GM11168 (cell line): ENCODE measurements at regions not wholly inside any gene's neighbourhood (a gene's known extent, or its start where the extent isn't known, plus 50 kb on each side); places are given as distances from the start of the nearest gene placed in this dataset.

Source experiments
- in situ Hi-C: fragments of 300-500 bp; cut with MboI; formaldehyde crosslinking; loops from one replicate; pipeline ENCODE4 v1.12.0; 2022; ENCODE audit warnings: low sequenced_read_pairs; ENCODE audit not compliant: unreplicated experiment

- in situ Hi-C loops, result no loop called here
Observed at GRCh38 chr12:5220835-5221234, 177.2 kb downstream of the KCNA5 start.

DNA sequence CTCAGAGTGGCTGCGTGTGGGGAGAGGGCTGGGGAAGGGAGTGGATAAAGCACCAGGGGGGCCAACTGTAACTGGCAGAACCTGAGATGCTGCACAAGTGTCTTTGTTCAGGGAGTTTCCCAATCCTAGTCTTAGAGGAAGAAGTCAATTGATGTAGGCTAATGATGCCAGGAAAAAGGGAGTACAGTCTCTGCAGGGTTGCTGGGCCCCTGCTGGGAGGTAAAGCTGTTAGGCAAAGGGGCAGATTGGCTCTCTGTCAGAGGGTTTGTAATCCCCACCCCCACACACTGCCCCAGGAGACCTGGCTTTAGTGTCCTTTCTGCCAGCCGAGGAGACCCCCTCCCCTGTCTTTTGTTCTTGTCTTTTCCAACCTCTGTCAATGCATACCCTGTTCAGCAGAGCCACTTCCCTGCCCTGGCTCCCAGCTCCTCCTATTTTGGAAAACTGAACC lies 178.4 kb downstream of the KCNA5 start:
- in situ Hi-C loops, result no loop called here

GRCh38 chr12:5222729-5223128 lies 179.1 kb downstream of the KCNA5 start:
- in situ Hi-C loops, result no loop called here

- in situ Hi-C loops, result no loop called here
Observed at GRCh38 chr12:5223881-5224280, 180.2 kb downstream of the KCNA5 start.

DNA sequence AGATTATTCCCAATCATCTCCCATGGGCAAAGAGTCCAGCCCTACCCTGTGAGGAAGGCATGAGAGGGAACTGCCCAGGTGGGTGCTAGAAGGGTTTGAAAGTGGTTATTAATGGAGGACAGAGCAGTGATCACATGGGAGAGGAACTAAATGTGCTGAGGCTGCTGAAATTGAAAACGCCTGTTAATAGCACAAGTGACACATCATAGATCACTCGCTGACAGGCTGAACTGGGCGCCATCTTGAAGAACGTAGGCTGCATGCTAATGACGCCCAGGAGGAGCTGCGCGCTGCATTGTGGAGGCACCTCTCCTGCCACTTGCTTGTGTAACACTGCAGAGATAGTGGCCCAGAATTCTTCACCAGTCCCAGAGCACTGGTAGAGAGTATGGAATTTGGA lies 182.9 kb downstream of the KCNA5 start:
- in situ Hi-C loops, result no loop called here

DNA sequence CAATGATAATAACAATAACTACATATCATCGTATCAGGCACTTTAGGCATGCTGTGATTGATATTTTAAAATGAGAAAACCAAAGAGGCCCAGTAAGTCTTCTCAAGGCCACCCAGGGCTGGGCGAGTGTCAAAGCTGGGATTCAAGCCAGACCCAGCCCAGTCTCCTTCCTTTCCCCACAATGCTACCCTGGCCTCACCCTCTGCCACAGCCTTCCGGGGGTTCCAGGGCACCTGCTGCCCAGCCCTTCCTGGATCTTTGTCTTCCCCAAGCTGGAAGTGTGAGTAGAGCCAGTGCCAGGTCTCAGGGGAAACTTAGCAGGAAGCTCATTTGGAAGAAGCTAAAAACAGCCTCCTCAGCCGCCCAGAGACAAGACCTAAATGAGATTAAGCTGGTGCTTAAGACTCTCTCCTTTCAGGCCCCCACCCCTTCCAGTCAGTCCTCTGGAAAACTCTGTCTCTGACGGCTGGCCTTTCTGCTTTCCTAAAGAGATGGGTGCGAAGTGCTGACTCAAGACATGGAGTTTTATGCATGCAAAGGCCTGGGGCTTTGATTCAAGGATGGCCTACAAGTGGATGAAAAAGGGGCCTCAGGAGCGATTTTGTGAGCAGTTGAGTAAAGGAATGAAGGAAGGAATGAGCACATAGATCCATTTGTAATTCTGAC lies 184.2 kb downstream of the KCNA5 start:
- in situ Hi-C loops, result no loop called here

GRCh38 chr12:5230156-5230555 lies 186.5 kb downstream of the KCNA5 start:
- in situ Hi-C loops, result no loop called here

GRCh38 chr12:5230861-5231260 lies 187.2 kb downstream of the KCNA5 start:
- in situ Hi-C loops, result no loop called here

DNA sequence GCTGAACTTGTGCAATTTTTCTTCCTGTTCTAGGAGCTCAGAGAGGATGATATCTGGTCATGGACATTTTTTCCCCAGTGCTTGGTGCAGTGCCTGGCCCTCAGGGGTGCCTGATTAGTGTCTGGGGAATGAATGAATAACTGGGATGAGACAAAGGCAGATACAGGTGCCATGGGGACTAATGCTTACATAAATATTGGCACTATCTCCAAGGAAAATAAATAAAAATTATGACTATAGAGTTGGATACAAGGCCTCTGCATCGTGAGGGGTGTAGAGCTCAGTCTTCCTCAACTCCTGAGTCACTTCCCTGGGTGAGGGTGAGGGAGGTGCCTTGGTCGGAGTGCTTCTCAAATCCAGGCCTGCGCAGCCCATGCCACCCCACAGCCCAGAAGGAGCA lies 188.6 kb downstream of the KCNA5 start:
- in situ Hi-C loops, result no loop called here

GRCh38 chr12:5232826-5233500 lies 189.3 kb downstream of the KCNA5 start:
- in situ Hi-C loops, result no loop called here

DNA sequence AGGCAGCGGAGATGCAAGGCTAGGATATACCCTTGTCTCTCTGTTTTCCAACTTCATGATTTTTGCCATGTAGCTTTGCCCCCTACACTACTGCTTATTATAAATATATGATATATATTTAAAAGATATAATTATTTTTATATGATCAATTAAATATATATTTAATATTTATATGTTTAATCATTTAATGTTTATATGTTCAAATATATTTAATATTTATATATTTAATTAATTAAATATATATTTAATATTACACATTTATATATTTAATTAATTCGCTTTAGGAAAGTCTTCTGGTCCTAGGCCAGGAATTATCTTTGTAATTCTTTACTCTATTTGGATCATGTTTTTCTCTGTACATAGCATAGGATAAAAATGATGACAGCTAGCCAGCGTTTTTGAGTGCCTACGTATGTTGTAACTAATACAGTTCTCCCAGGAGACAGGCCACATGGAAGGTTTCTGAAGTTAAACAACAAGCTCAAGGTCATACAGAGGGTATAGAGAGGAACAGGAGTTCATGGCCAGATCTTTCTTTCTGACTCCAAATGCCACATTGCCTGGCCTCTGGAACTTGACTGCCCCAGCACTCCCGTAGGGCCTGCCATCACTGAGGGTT lies 192.5 kb downstream of the KCNA5 start:
- in situ Hi-C loops, result no loop called here

GRCh38 chr12:5242440-5242839 lies 189.5 kb upstream of the NTF3 start:
- in situ Hi-C loops, result no loop called here

- in situ Hi-C loops, result no loop called here
Observed at GRCh38 chr12:5243014-5243413, 188.9 kb upstream of the NTF3 start.

- in situ Hi-C loops, result no loop called here
Observed at GRCh38 chr12:5244513-5244972, 187.4 kb upstream of the NTF3 start.

- in situ Hi-C loops, result no loop called here
Observed at GRCh38 chr12:5246196-5246595, 185.7 kb upstream of the NTF3 start.

GRCh38 chr12:5247144-5247543 lies 184.8 kb upstream of the NTF3 start:
- in situ Hi-C loops, result no loop called here

DNA sequence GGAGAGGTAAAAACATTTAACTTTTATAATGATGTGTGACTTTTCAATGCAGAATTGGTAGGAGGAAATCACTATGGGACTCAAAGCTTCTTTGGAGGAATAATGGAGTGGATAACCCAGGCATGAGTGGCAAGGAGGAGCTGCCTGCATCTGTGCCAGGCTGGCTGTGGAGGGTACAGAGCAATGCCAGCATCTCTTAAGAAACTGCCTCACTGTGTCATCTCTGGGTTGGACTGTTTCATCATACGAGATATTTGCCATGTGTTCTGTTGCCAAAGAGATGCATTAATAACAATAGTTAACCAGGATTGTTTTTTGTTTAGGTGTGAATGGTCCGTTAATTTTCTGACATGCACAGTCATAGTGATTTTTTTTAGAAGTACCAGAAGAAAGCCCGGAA lies 183.7 kb upstream of the NTF3 start:
- in situ Hi-C loops, result no loop called here

GRCh38 chr12:5248999-5249526 lies 182.8 kb upstream of the NTF3 start:
- in situ Hi-C loops, result no loop called here

- in situ Hi-C loops, result no loop called here
Observed at GRCh38 chr12:5251092-5251491, 180.8 kb upstream of the NTF3 start.

DNA sequence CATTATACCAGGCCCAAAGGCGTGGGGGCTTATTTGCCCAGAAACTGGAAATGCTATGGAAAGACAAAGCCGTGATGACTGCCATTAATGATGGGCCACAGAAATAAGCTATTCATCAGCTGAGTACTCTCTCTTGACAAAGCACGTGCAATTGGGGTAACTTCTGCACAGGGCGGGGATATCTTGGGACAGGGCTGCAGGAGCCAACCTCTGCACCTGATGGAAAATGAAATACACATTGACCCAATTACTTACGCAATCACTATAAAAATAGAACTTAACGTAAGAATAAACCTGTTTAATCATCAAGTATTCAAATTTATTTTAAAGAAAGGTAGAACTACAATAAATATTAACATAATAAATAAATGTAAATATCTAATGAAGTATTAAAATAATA lies 180.1 kb upstream of the NTF3 start:
- in situ Hi-C loops, result no loop called here

DNA sequence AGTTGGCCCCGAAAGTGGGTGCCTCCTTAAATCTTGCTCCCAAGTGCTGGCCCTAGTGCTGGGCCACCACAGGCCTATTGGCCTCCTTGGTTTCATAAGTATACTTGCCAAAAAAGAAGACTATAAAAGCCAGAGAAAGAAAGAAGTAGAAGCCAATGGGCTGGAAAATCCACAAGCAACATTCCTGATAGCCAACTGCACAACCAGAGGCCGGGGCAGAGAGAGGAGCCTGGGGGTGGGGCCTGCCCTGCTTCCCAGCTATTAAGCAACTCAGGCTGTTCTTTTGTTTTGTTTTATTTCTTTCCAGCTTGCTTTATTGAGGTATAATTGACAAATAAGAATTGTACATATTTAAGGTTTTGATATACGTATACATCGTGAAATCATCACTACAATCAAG lies 177.2 kb upstream of the NTF3 start:
- in situ Hi-C loops, result no loop called here
